HG03060 (cell line): ENCODE measurements at regions not wholly inside any gene's neighbourhood (a gene's known extent, or its start where the extent isn't known, plus 50 kb on each side); places are given as distances from the start of the nearest gene placed in this dataset.

Experiments
- ATAC-seq: cut with Tn5 transposase; IDR thresholded peaks from one replicate; pipeline ENCODE4 v1.9.1; 2021; ENCODE audit warnings: low read depth, moderate number of reproducible peaks; ENCODE audit not compliant: unreplicated experiment

GRCh38 chr10:44845361-44846175 lies 65.6 kb upstream of the TMEM72 start:
- no peak for ATAC-seq

DNA sequence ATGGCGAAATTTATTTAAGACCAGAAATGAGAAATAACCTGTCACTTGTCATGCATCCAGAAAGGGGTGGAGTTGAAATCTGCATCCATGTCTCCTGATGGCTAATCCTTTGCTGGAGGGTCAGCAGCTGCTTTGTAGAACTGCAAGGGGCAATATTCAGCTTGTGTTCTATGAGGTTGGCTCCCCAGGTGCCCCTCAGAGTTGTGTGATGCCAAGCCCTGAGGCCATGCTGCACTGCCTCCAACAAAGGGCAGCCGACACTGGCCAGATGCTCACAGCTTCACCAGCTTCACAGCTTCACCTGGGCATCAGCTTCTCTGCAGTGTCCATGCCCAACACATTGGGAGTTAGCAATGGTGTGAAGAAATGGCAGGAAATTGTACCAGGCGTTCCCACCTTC lies 64.0 kb upstream of the TMEM72 start:
- ATAC-seq, result no peak

- ATAC-seq, result no peak
Measured at GRCh38 chr10:44848211-44848610, 62.9 kb upstream of the TMEM72 start.

DNA sequence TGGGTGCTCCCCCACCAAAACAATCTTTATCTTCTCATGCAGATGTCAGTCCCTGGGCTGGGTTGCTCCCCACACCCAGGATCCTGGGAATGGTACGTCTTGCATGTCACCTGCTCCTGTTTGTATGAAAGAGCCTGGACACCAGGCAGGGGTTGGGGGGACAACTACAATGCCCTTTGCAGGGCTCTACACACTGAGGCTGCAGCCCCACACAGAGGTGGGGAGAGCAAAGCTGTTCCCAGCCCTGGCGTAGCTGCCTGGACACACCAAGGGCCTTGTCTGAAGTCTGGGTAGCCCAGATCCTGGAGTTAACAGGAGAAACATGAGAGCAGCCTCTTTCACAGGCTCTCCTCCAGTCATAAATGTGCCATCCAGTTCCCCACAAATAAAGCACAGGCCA lies 61.2 kb upstream of the TMEM72 start:
- no peak for ATAC-seq

DNA sequence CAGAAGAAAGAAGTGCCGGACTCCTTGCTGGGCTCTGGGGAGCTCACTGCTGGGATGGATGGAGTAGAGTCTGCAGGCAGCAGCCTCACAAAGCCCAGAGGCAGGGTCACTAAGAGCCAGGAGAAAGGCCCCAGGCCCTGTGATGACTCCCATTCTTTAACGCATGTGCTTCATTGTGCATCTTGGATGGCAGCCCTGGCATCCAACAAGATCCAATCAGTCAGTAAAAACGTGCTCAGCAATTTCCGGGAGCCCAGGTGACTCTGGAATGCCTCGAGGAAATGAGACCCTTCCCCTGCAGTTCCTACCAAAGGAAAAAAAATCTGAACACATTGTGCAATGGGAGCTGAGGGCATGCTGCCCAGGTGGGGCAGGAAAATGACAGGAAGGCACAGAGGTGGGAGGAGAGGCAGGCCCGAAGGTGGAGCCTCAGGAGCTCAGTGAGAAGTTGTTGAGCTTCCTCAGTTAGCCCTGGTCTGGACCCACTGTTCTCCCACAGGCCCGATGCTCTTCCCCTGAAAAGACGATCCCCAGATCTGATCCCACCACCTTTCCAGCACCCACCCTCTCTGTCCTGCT lies 60.7 kb upstream of the TMEM72 start:
- ATAC-seq, result no peak

DNA sequence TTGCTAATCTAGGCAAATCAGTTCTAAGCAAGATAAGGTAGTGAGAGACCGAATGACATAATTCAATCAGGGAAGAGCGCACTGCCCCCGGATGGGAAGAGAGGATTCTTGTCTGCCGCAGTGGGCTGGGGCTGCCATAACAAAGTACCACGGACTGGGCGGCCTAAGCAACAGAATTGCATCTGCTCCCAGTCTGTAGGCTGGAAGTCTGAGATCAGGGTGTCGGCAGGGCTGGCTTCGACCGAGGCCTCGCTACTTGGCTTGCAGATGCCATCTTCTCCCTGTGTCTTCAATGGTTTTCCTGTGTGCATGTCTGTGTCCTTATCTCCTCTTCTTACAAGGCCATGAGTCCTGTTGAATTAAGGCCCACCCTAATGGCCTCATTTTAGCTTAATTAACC lies 59.7 kb upstream of the TMEM72 start:
- no peak for ATAC-seq

GRCh38 chr10:44851881-44852280 lies 59.3 kb upstream of the TMEM72 start:
- no peak for ATAC-seq

DNA sequence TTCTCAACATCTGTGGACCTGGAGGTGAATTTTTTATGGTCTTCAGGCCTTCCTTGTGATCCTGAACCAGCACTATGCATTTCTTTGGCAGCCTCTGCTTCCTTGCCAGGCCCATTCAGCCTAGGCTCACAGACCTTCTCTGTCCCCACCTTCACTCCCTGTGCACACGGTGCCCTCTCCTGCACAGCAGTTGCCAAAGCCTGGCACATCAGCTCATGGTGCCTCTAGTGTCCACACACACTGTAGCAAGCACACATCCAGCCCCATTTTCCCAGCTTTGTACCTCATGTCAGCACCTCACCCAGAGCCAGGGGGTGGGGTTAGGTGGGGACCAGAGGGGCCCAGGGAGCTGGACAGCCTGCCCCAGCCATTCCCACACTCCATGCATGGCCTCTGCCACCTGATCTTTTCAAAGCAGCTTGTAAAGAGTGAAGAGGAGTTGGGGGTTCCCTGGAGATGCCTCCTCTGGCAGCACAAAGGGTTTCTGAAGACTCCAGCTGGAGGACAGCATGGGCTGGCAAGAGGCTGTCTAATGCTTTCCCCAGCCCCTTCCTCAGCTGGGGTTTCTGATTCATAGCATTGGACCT lies 57.9 kb upstream of the TMEM72 start:
- no peak for ATAC-seq

GRCh38 chr10:44853796-44854195 lies 57.3 kb upstream of the TMEM72 start:
- no peak for ATAC-seq

- ATAC-seq, result no peak
Measured at GRCh38 chr10:44854693-44855350, 56.3 kb upstream of the TMEM72 start.

DNA sequence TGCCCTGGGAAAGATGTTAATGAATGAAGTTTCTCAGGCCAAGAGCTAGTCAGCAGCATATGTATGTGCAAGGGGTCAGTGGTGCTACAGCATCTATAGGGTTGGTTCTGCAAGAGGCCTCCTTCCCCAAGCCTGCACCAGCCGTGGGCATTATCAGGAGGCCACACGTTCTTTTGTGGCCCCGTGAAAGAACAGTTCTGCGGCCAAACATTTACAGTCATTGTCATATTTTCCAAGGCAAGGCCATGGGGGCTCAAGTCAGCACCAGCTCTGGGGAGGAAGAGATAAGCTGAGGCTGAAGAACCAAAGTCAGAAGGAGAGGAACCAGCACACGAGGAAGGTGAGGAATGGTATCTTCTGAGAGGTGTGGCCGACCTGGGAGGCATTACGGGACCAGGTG lies 54.4 kb upstream of the TMEM72 start:
- no peak for ATAC-seq

- no peak for ATAC-seq
Measured at GRCh38 chr10:44857363-44858016, 53.6 kb upstream of the TMEM72 start.

GRCh38 chr10:44858017-44858371 lies 53.1 kb upstream of the TMEM72 start:
- ATAC-seq, result no peak

- ATAC-seq, result no peak
Measured at GRCh38 chr10:44858988-44859387, 52.1 kb upstream of the TMEM72 start.

GRCh38 chr10:44859546-44860285 lies 51.4 kb upstream of the TMEM72 start:
- ATAC-seq, result no peak

GRCh38 chr10:44860811-44861736 lies 50.1 kb upstream of the TMEM72 start:
- no peak for ATAC-seq
